H9 (cell line): ENCODE measurements at regions not wholly inside any gene's neighbourhood (a gene's known extent, or its start where the extent isn't known, plus 50 kb on each side); places are given as distances from the start of the nearest gene placed in this dataset.

Experiments
- DNase-seq: peaks from one replicate; pipeline ENCODE4 v3.0.0-alpha.2; 2017
- H2AFZ ChIP-seq: one replicate; pipeline ENCODE4 v1.6.1; 2013; ENCODE audit warnings: mild to moderate bottlenecking, low read length, control low read depth, moderate library complexity
- H2AK5ac ChIP-seq: 2 replicates; pipeline ENCODE4 v1.6.1; 2013; ENCODE audit warnings: low read length, control low read depth, mixed read lengths; ENCODE audit not compliant: insufficient read length
- H2BK120ac ChIP-seq: one replicate; pipeline ENCODE4 v1.6.1; 2013; ENCODE audit warnings: low read depth, mild to moderate bottlenecking, low read length, control low read depth, inconsistent platforms; ENCODE audit not compliant: poor library complexity, severe bottlenecking
- H2BK12ac ChIP-seq: 2 replicates; pipeline ENCODE4 v1.6.1; 2013; ENCODE audit warnings: low read length, control low read depth, mixed read lengths, low read depth; ENCODE audit not compliant: insufficient read length
- H2BK15ac ChIP-seq: 2 replicates; pipeline ENCODE4 v1.6.1; 2013; ENCODE audit warnings: low read depth, low read length, control low read depth
- H2BK20ac ChIP-seq: one replicate; pipeline ENCODE4 v1.6.1; 2013; ENCODE audit warnings: low read depth, mild to moderate bottlenecking, low read length, control low read depth, inconsistent platforms; ENCODE audit not compliant: poor library complexity, severe bottlenecking
- H2BK5ac ChIP-seq: 2 replicates; pipeline ENCODE4 v1.6.1; 2013; ENCODE audit warnings: low read length, control low read depth, mixed read lengths; ENCODE audit not compliant: insufficient read length
- H3K14ac ChIP-seq: 2 replicates; pipeline ENCODE4 v1.6.1; 2013; ENCODE audit warnings: low read length, control low read depth; ENCODE audit not compliant: insufficient read depth
- H3K18ac ChIP-seq: 2 replicates; pipeline ENCODE4 v1.6.1; 2013; ENCODE audit warnings: low read depth, mild to moderate bottlenecking, mixed read lengths, low read length, control low read depth; ENCODE audit not compliant: insufficient read length
- H3K23ac ChIP-seq: 2 replicates; pipeline ENCODE4 v1.6.1; 2013; ENCODE audit warnings: low read length, control low read depth, mixed read lengths, low read depth; ENCODE audit not compliant: insufficient read length
- H3K23me2 ChIP-seq: 2 replicates; pipeline ENCODE4 v1.6.1; 2013; ENCODE audit warnings: low read depth, mild to moderate bottlenecking, mixed read lengths, low read length, control low read depth; ENCODE audit not compliant: insufficient read length, poor library complexity, severe bottlenecking
- H3K27ac ChIP-seq: 2 replicates; pipeline ENCODE4 v1.5.1; 2013; ENCODE audit warnings: low read length, control low read depth, mixed read lengths, low read depth; ENCODE audit not compliant: insufficient read length
- H3K27me3 ChIP-seq: 2 replicates; pipeline ENCODE4 v1.6.1; 2013; ENCODE audit warnings: low read length, control low read depth, inconsistent platforms; ENCODE audit not compliant: insufficient read depth
- H3K4ac ChIP-seq: 2 replicates; pipeline ENCODE4 v1.6.1; 2013; ENCODE audit warnings: low read depth, mild to moderate bottlenecking, control low read depth, inconsistent platforms, low read length, moderate library complexity
- H3K4me1 ChIP-seq: 2 replicates; pipeline ENCODE4 v1.6.1; 2013; ENCODE audit warnings: low read length, control low read depth, inconsistent platforms; ENCODE audit not compliant: insufficient read depth
- H3K4me2 ChIP-seq: 2 replicates; pipeline ENCODE4 v1.6.1; 2013; ENCODE audit warnings: low read length, control low read depth, mixed read lengths; ENCODE audit not compliant: insufficient read length, insufficient read depth
- H3K56ac ChIP-seq: 2 replicates; pipeline ENCODE4 v1.6.1; 2013; ENCODE audit warnings: low read depth, mild to moderate bottlenecking, mixed read lengths, low read length, control low read depth; ENCODE audit not compliant: insufficient read length
- H3K79me1 ChIP-seq: 2 replicates; pipeline ENCODE4 v1.6.1; 2013; ENCODE audit warnings: low read depth, mild to moderate bottlenecking, moderate library complexity, low read length, control low read depth, inconsistent platforms; ENCODE audit not compliant: insufficient read depth, poor library complexity, severe bottlenecking
- H3K79me2 ChIP-seq: 2 replicates; pipeline ENCODE4 v1.6.1; 2013; ENCODE audit warnings: low read length, control low read depth, inconsistent platforms; ENCODE audit not compliant: insufficient read depth
- H3K9ac ChIP-seq: 2 replicates; pipeline ENCODE4 v1.6.1; 2013; ENCODE audit warnings: low read length, control low read depth, mixed read lengths; ENCODE audit not compliant: insufficient read length; ENCODE audit errors: extremely low read depth
- H3K9me3 ChIP-seq: one replicate; pipeline ENCODE4 v1.6.1; 2013; ENCODE audit warnings: low read depth, low read length, inconsistent platforms; ENCODE audit not compliant: control insufficient read depth
- H3T11ph ChIP-seq: one replicate; pipeline ENCODE4 v1.6.1; 2013; ENCODE audit warnings: mild to moderate bottlenecking, low read length, control low read depth, inconsistent platforms
- H4K20me1 ChIP-seq: one replicate; pipeline ENCODE4 v1.6.1; 2013; ENCODE audit not compliant: control insufficient read depth, insufficient read length, insufficient read depth
- H4K5ac ChIP-seq: 2 replicates; pipeline ENCODE4 v1.6.1; 2013; ENCODE audit warnings: low read depth, mild to moderate bottlenecking, mixed read lengths, low read length, control low read depth; ENCODE audit not compliant: insufficient read length
- H4K8ac ChIP-seq: replicated peaks from 2 replicates; pipeline ENCODE4 v1.6.1; 2013; ENCODE audit warnings: low read length, control low read depth, mixed read lengths, low read depth; ENCODE audit not compliant: insufficient read length
- H4K91ac ChIP-seq: 2 replicates; pipeline ENCODE4 v1.6.1; 2013; ENCODE audit warnings: low read depth, mild to moderate bottlenecking, moderate library complexity, mixed read lengths, low read length, control low read depth; ENCODE audit not compliant: insufficient read length
- H3K27ac Mint-ChIP-seq, 3 experiments: 2 replicates in 2 of 3; 3 replicates in 1 of 3; pipeline ENCODE4 v1.8.0; 2020 to 2021; ENCODE audit warnings: mixed read lengths in 3 of 3, mild to moderate bottlenecking in 1 of 3, moderate library complexity in 1 of 3
- H3K27me3 Mint-ChIP-seq: 2 replicates; pipeline ENCODE4 v1.8.0; 2021; ENCODE audit warnings: low read depth, mild to moderate bottlenecking, moderate library complexity, mixed read lengths
- H3K36me3 Mint-ChIP-seq, 3 experiments: 2 replicates in 2 of 3; 3 replicates in 1 of 3; pipeline ENCODE4 v1.8.0; 2020 to 2021; ENCODE audit warnings: low read depth in 3 of 3, mixed read lengths in 3 of 3; ENCODE audit not compliant: insufficient read depth in 1 of 3
- H3K4me1 Mint-ChIP-seq, 2 experiments: 2 replicates each; pipeline ENCODE4 v1.8.0; 2020; ENCODE audit warnings: mixed read lengths in 2 of 2
- H3K4me3 Mint-ChIP-seq, 2 experiments: 2 replicates in 1 of 2; 3 replicates in 1 of 2; pipeline ENCODE4 v1.8.0; 2020 to 2021; ENCODE audit warnings: mild to moderate bottlenecking in 2 of 2, mixed read lengths in 2 of 2, moderate library complexity in 1 of 2
- H3K9me3 Mint-ChIP-seq, 2 experiments: 2 replicates in 1 of 2; 3 replicates in 1 of 2; pipeline ENCODE4 v1.8.0; 2020; ENCODE audit warnings: mild to moderate bottlenecking in 2 of 2, mixed read lengths in 2 of 2, moderate library complexity in 1 of 2
- WGBS: extraction: QIAGEN DNeasy Blood & Tissue Kit; methylation state at CpG from one replicate; pipeline ENCODE4 v1.1.7; 2013; ENCODE audit warnings: missing lambda C conversion rate, low lambda C conversion rate, mixed read lengths; ENCODE audit not compliant: insufficient read length; ENCODE audit errors: extremely low coverage; 5-methylcytosine and 5-hydroxymethylcytosine counted together
- TF ChIP-seq, protein P1 (sequence below): fragments of 200-600 bp; sonication (generic); conservative IDR thresholded peaks from 3 replicates; pipeline ENCODE4 v1.8.0; 2021; ENCODE audit warnings: antibody characterized with exemption, mild to moderate bottlenecking

DNA sequence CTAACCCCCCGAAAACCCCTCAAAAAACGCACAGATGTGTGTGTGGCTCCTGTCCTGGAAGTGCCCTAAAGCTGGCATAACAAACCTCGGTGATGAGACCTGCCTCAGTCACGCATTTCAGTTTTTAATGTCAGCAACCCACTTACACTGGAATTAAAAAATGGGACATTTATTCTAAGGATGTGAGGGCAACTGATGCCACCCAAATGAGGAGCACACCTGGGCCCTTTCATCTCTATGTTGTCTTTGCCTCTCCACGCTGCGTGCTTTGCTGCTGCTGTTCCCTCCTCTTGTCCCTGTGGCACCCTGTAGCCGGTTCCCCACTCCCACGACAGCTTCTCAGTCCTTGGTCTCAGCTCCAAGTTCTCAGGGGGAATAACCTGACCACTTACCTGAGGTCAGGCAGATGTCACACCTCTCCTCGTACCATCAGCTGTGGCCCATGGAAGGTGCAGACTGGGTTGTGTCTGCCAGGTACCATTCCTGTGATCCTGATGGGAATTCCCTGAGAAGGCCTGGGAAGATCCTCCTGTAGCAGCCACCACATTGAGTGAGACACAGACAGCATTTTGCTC lies 134.2 kb upstream of the THBS2 start:
- no peak overlapping the region for H2AK5ac ChIP-seq
- no peak overlapping the region for H3T11ph ChIP-seq
- no peak overlapping the region for H3K4ac ChIP-seq
- no peak overlapping the region for H4K5ac ChIP-seq
- H4K20me1 ChIP-seq: no peaks in the 10 kb centered on the region
- H3K14ac ChIP-seq: no peak overlapping the region
- no peak overlapping the region for H4K8ac ChIP-seq
- TF ChIP-seq, protein P1, sequence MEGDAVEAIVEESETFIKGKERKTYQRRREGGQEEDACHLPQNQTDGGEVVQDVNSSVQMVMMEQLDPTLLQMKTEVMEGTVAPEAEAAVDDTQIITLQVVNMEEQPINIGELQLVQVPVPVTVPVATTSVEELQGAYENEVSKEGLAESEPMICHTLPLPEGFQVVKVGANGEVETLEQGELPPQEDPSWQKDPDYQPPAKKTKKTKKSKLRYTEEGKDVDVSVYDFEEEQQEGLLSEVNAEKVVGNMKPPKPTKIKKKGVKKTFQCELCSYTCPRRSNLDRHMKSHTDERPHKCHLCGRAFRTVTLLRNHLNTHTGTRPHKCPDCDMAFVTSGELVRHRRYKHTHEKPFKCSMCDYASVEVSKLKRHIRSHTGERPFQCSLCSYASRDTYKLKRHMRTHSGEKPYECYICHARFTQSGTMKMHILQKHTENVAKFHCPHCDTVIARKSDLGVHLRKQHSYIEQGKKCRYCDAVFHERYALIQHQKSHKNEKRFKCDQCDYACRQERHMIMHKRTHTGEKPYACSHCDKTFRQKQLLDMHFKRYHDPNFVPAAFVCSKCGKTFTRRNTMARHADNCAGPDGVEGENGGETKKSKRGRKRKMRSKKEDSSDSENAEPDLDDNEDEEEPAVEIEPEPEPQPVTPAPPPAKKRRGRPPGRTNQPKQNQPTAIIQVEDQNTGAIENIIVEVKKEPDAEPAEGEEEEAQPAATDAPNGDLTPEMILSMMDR: no peak
- H2AFZ ChIP-seq: no peak overlapping the region
- no peak overlapping the region for H2BK20ac ChIP-seq
- H3K23ac ChIP-seq: no peak overlapping the region
- no peak overlapping the region for H2BK5ac ChIP-seq
- H3K56ac ChIP-seq: no peak overlapping the region
- Mint-ChIP-seq H3K9me3 (peaks cover 30 to 37% of the 10 kb centered on the region in 2 experiments), H3K4me1 (peaks cover 8 to 9% of the 10 kb centered on the region in 2 experiments), H3K27me3 (no peaks in the 10 kb centered on the region; the same call in none of the 2 replicates), H3K4me3 (no peak overlapping the region), H3K36me3 (peaks cover 8 to 32% (median 25%) of the 10 kb centered on the region in 3 experiments), H3K27ac (no peak overlapping the region)
- H3K23me2 ChIP-seq: no peaks in the 10 kb centered on the region
- no peak overlapping the region for H4K91ac ChIP-seq
- no peaks in the 10 kb centered on the region for H3K4me1 ChIP-seq
- peaks cover 7% of the 10 kb centered on the region for H3K9me3 ChIP-seq
- no peak for DNase-seq
- H3K79me1 ChIP-seq: no peaks in the 10 kb centered on the region
- H2BK12ac ChIP-seq: no peak overlapping the region
- no peak overlapping the region for H2BK15ac ChIP-seq
- H3K79me2 ChIP-seq: no peaks in the 10 kb centered on the region
- H3K27me3 ChIP-seq: no peaks in the 10 kb centered on the region
- H2BK120ac ChIP-seq: no peak overlapping the region
- WGBS: no CpG with 5 or more reads among the region's 9 CpGs
- no peak overlapping the region for H3K9ac ChIP-seq
- H3K18ac ChIP-seq: no peak overlapping the region
- no peak overlapping the region for H3K27ac ChIP-seq
- H3K4me2 ChIP-seq: no peak overlapping the region
